Suprapubic skin (tissue), 4 donors: ENCODE measurements at regions not wholly inside any gene's neighbourhood (a gene's known extent, or its start where the extent isn't known, plus 50 kb on each side); places are given as distances from the start of the nearest gene placed in this dataset.

Experiments
- DNase-seq, 2 donors: peaks; one replicate each; pipeline ENCODE4 v3.0.0-alpha.2; 2019; ENCODE audit warnings: low spot score in 2 of 2
- H3K27ac ChIP-seq: fragments of 200-600 bp; sonication (generic); one replicate; pipeline ENCODE4 v1.5.1; 2019
- H3K27me3 ChIP-seq: fragments of 200-600 bp; sonication (generic); one replicate; pipeline ENCODE4 v1.5.1; 2019
- H3K36me3 ChIP-seq: fragments of 200-600 bp; sonication (generic); one replicate; pipeline ENCODE4 v1.5.1; 2019
- H3K4me1 ChIP-seq: fragments of 200-600 bp; sonication (generic); one replicate; pipeline ENCODE4 v1.5.1; 2019
- H3K4me3 ChIP-seq: fragments of 200-600 bp; sonication (generic); one replicate; pipeline ENCODE4 v1.5.1; 2019; ENCODE audit warnings: mild to moderate bottlenecking
- H3K9me3 ChIP-seq: fragments of 200-600 bp; sonication (generic); one replicate; pipeline ENCODE4 v1.5.1; 2019
- CTCF ChIP-seq, 2 donors: fragments of 200-600 bp in 1 of 2; fragments of 450-650 bp in 1 of 2; sonication (generic) in 1 of 2; IDR thresholded peaks; one replicate each; pipeline ENCODE4 v1.5.1; 2016 to 2019; ENCODE audit warnings: antibody characterized with exemption in 2 of 2, mild to moderate bottlenecking in 1 of 2, moderate library complexity in 1 of 2
- EP300 ChIP-seq: sonication (generic); formaldehyde crosslinking; IDR thresholded peaks from one replicate; pipeline ENCODE4 v1.6.1; 2017; ENCODE audit warnings: antibody characterized with exemption
- POLR2A ChIP-seq, 2 donors: fragments of 450-650 bp; IDR thresholded peaks; one replicate each; pipeline ENCODE4 v1.6.1; 2017; ENCODE audit warnings: antibody characterized with exemption in 2 of 2, mild to moderate bottlenecking in 2 of 2, moderate library complexity in 2 of 2
- POLR2AphosphoS5 ChIP-seq, 3 donors: sonication (generic); formaldehyde crosslinking; IDR thresholded peaks; one replicate each; pipeline ENCODE4 v1.6.1; 2017; ENCODE audit warnings: antibody characterized with exemption in 3 of 3
- WGBS: methylation state at CpG from one replicate; pipeline ENCODE4 v1.1.5; 2018; 5-methylcytosine and 5-hydroxymethylcytosine counted together

GRCh38 chr1:233543338-233544255 lies 70.3 kb upstream of the KCNK1 start:
- DNase-seq, result no peak
- Histone ChIP-seq H3K27ac (peak overlapping the region; percentile 77), H3K9me3 (no peaks in the 10 kb centered on the region), H3K4me3 (no peak overlapping the region), H3K36me3 (no peaks in the 10 kb centered on the region), H3K27me3 (no peaks in the 10 kb centered on the region), H3K4me1 (peaks cover 9% of the 10 kb centered on the region)
- TF ChIP-seq POLR2AphosphoS5 (IDR thresholded peaks at IDR 0.05) (no peak), POLR2A (IDR thresholded peaks at IDR 0.05) (no peak), EP300 (no peak), CTCF (IDR thresholded peaks at IDR 0.05) (no peak)
- 38% methylated on average over 8 of the region's 8 CpGs for WGBS

- Histone ChIP-seq H3K27ac (peak overlapping the region; percentile 77), H3K4me1 (peaks cover 9% of the 10 kb centered on the region), H3K36me3 (no peaks in the 10 kb centered on the region), H3K9me3 (no peaks in the 10 kb centered on the region), H3K4me3 (no peak overlapping the region), H3K27me3 (no peaks in the 10 kb centered on the region)
- 53% methylated on average over 5 of the region's 5 CpGs for WGBS
- TF ChIP-seq POLR2A (IDR thresholded peaks at IDR 0.05), result no peak
- no peak for TF ChIP-seq CTCF (IDR thresholded peaks at IDR 0.05)
- no peak for DNase-seq
Observed at GRCh38 chr1:233544304-233544703, 69.6 kb upstream of the KCNK1 start.

- Histone ChIP-seq H3K27me3 (no peaks in the 10 kb centered on the region), H3K4me1 (peaks cover 9% of the 10 kb centered on the region), H3K36me3 (no peaks in the 10 kb centered on the region), H3K9me3 (no peaks in the 10 kb centered on the region), H3K4me3 (no peak overlapping the region), H3K27ac (no peak overlapping the region)
- WGBS, result 81% methylated on average over 1 of the region's 1 CpG
- DNase-seq, result no peak
- TF ChIP-seq POLR2AphosphoS5 (IDR thresholded peaks at IDR 0.05) (no peak), CTCF (IDR thresholded peaks at IDR 0.05) (no peak), POLR2A (IDR thresholded peaks at IDR 0.05) (no peak), EP300 (no peak)
Observed at GRCh38 chr1:233547726-233548125, 66.2 kb upstream of the KCNK1 start.

GRCh38 chr1:233549404-233549803 lies 64.5 kb upstream of the KCNK1 start:
- Histone ChIP-seq H3K4me1 (no peaks in the 10 kb centered on the region), H3K27ac (no peak overlapping the region), H3K4me3 (no peak overlapping the region), H3K27me3 (no peaks in the 10 kb centered on the region), H3K36me3 (no peaks in the 10 kb centered on the region), H3K9me3 (no peaks in the 10 kb centered on the region)
- TF ChIP-seq POLR2AphosphoS5 (IDR thresholded peaks at IDR 0.05) (no peak), CTCF (IDR thresholded peaks at IDR 0.05) (no peak), EP300 (no peak), POLR2A (IDR thresholded peaks at IDR 0.05) (no peak)
- 36% methylated on average over 2 of the region's 2 CpGs for WGBS
- no peak for DNase-seq

GRCh38 chr1:233549917-233550316 lies 64.0 kb upstream of the KCNK1 start:
- Histone ChIP-seq H3K4me3 (no peak overlapping the region), H3K27me3 (no peaks in the 10 kb centered on the region), H3K9me3 (no peaks in the 10 kb centered on the region), H3K4me1 (no peaks in the 10 kb centered on the region), H3K36me3 (no peaks in the 10 kb centered on the region), H3K27ac (no peak overlapping the region)
- WGBS, result 85% methylated on average over 3 of the region's 3 CpGs
- no peak for DNase-seq
- TF ChIP-seq CTCF (IDR thresholded peaks at IDR 0.05) (no peak), POLR2A (IDR thresholded peaks at IDR 0.05) (no peak), EP300 (no peak), POLR2AphosphoS5 (IDR thresholded peaks at IDR 0.05) (no peak)
